B cell (primary cell): ENCODE measurements at regions not wholly inside any gene's neighbourhood (a gene's known extent, or its start where the extent isn't known, plus 50 kb on each side); places are given as distances from the start of the nearest gene placed in this dataset.

ENCODE experiments used
- ATAC-seq: fragments of 200-7000 bp; cut with Tn5 transposase; one replicate; pipeline ENCODE4 v1.10.0; 2021; ENCODE audit warnings: low read depth, mild to moderate bottlenecking, moderate number of reproducible peaks, moderate library complexity
- CTCF ChIA-PET: fragments of 350-600 bp; sonication (Branson Sonifier 250); formaldehyde crosslinking; loops from one replicate; lab custom pipeline; 2021; ENCODE audit warnings: antibody characterized with exemption, inconsistent platforms; lab: Charles Lee
- POLR2A ChIA-PET: fragments of 350-600 bp; sonication (Branson Sonifier 250); formaldehyde crosslinking; loops from one replicate; lab custom pipeline; 2021; ENCODE audit warnings: antibody characterized with exemption; lab: Charles Lee
- DNase-seq: peaks from one replicate; pipeline ENCODE4 v3.0.0; 2013
- H2AFZ ChIP-seq: 2 replicates; pipeline ENCODE4 v1.6.1; 2012; ENCODE audit warnings: mild to moderate bottlenecking, low read depth, low read length; ENCODE audit not compliant: insufficient read depth, poor library complexity, severe bottlenecking
- H3K27ac ChIP-seq, 2 donors: 1 replicate in 1 of 2; 2 replicates in 1 of 2; pipeline ENCODE4 v1.5.1; 2012 to 2013; ENCODE audit warnings: low read length in 2 of 2, mild to moderate bottlenecking in 2 of 2, moderate library complexity in 1 of 2
- H3K27me3 ChIP-seq, 4 experiments: fragments of 200-600 bp in 1 of 4; sonication (generic) in 1 of 4; replicated peaks in 1 of 4; 1 replicate in 2 of 4; 2 replicates in 2 of 4; pipeline versions ENCODE4 v1.6.1 to v1.7.0; 2013 to 2016; ENCODE audit warnings: low read length in 3 of 4, mild to moderate bottlenecking in 2 of 4, mixed read lengths in 1 of 4, moderate library complexity in 1 of 4; ENCODE audit not compliant: insufficient read depth in 4 of 4, control insufficient read depth in 3 of 4; ENCODE audit errors: control extremely low read depth in 1 of 4
- H3K36me3 ChIP-seq, 2 experiments: replicated peaks in 1 of 2; 1 replicate in 1 of 2; 2 replicates in 1 of 2; pipeline versions ENCODE4 v1.6.1 to v1.7.1; 2013; ENCODE audit warnings: low read length in 1 of 2; ENCODE audit not compliant: insufficient read depth in 2 of 2, control insufficient read depth in 1 of 2; ENCODE audit errors: control extremely low read depth in 1 of 2, extremely low read depth in 1 of 2
- H3K4me1 ChIP-seq, 2 donors: fragments of 200-600 bp in 1 of 2; sonication (generic) in 1 of 2; 1 replicate in 1 of 2; 2 replicates in 1 of 2; pipeline versions ENCODE4 v1.5.1 to v1.6.1; 2013 to 2017; ENCODE audit warnings: low read length in 2 of 2; ENCODE audit not compliant: control insufficient read depth in 2 of 2, insufficient read depth in 2 of 2
- H3K4me2 ChIP-seq: replicated peaks from 2 replicates; pipeline ENCODE3; 2012; ENCODE audit warnings: mild to moderate bottlenecking, low read depth, low read length; ENCODE audit not compliant: poor library complexity, severe bottlenecking
- H3K4me3 ChIP-seq, 5 experiments: fragments of 200-600 bp in 1 of 5; sonication (generic) in 1 of 5; 1 replicate in 3 of 5; 2 replicates in 2 of 5; pipeline versions ENCODE4 v1.5.1 to v1.7.0; 2011 to 2016; ENCODE audit warnings: low read length in 4 of 5, mild to moderate bottlenecking in 4 of 5, low read depth in 2 of 5, control low read depth in 1 of 5, moderate library complexity in 1 of 5; ENCODE audit not compliant: insufficient read depth in 1 of 5; ENCODE audit errors: control extremely low read depth in 1 of 5, extremely low read depth in 1 of 5
- H3K79me2 ChIP-seq: fragments of 200-600 bp; sonication (generic); one replicate; pipeline ENCODE4 v1.6.0; 2016; ENCODE audit warnings: low read length; ENCODE audit not compliant: control insufficient read depth, insufficient read depth
- H3K9ac ChIP-seq: fragments of 200-600 bp; sonication (generic); 2 replicates; pipeline ENCODE4 v1.6.1; 2017; ENCODE audit warnings: mild to moderate bottlenecking, low read length, moderate library complexity
- H3K9me3 ChIP-seq, 3 donors: one replicate each; pipeline versions ENCODE4 v1.6.1 to v1.7.1; 2013; ENCODE audit warnings: low read length in 2 of 3; ENCODE audit not compliant: control insufficient read depth in 2 of 3, insufficient read depth in 1 of 3; ENCODE audit errors: control extremely low read depth in 1 of 3
- H4K20me1 ChIP-seq: 2 replicates; pipeline ENCODE4 v1.6.0; 2012; ENCODE audit warnings: mild to moderate bottlenecking, low read length; ENCODE audit not compliant: insufficient read depth, control insufficient read depth, poor library complexity, severe bottlenecking
- H3K27ac Mint-ChIP-seq: one replicate; pipeline ENCODE4 v1.8.0; 2021; ENCODE audit warnings: mixed read lengths
- H3K27me3 Mint-ChIP-seq: one replicate; pipeline ENCODE4 v1.8.0; 2021; ENCODE audit warnings: mixed read lengths
- H3K4me1 Mint-ChIP-seq: one replicate; pipeline ENCODE4 v1.8.0; 2021; ENCODE audit warnings: mixed read lengths
- H3K4me3 Mint-ChIP-seq: one replicate; pipeline ENCODE4 v1.8.0; 2021; ENCODE audit warnings: mixed read lengths
- H3K9me3 Mint-ChIP-seq: one replicate; pipeline ENCODE4 v1.8.0; 2022; ENCODE audit warnings: mixed read lengths; ENCODE audit not compliant: insufficient read depth
- EZH2 ChIP-seq: IDR thresholded peaks from 2 replicates; pipeline ENCODE4 v1.6.1; 2012; ENCODE audit warnings: borderline replicate concordance, low read depth, mild to moderate bottlenecking, moderate library complexity, low read length; ENCODE audit not compliant: insufficient read depth, poor library complexity, severe bottlenecking
- WGBS: methylation state at CpG from one replicate; pipeline ENCODE4 v1.1.5; 2013; ENCODE audit warnings: missing lambda C conversion rate; ENCODE audit not compliant: insufficient coverage; 5-methylcytosine and 5-hydroxymethylcytosine counted together
- intact Hi-C: fragments of 100-400 bp; cut with micrococcal nuclease; formaldehyde crosslinking; loops from one replicate; pipeline ENCODE4 v1.10.0; 2022
- TF ChIP-seq, protein P1 (sequence below): fragments of 200-600 bp; IDR thresholded peaks from one replicate; pipeline ENCODE4 v1.8.0; 2022; ENCODE audit warnings: antibody characterized with exemption, mild to moderate bottlenecking

DNA sequence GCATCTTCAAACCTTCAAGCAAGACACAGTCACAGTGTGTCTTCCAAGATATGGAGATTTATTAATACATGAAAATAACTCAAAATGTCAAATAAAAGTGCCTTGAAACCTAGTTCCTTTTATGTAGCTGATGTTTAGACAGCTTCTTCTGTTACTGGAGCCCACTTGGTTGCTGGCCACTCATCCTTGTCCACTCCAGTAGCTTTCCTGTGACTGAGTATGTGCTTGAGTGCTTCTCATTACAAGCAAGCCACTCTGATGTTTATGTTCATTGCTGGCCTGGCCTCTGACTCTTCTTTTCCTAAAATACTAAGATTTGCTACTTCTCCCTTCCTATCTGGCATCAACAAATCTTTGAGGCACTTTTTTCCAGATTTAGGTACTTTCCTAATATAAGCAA is 545.2 kb upstream of the MAN1A1 start:
- H3K36me3 ChIP-seq, result no peaks in the 10 kb centered on the region
- no peak overlapping the region for H3K9ac ChIP-seq
- no peak for ATAC-seq
- no peak for DNase-seq
- H3K27ac ChIP-seq, result no peak overlapping the region
- no peaks in the 10 kb centered on the region for H4K20me1 ChIP-seq
- H3K4me2 ChIP-seq, result no peak overlapping the region
- Mint-ChIP-seq H3K27me3 (no peaks in the 10 kb centered on the region), H3K4me1 (peaks cover 3% of the 10 kb centered on the region), H3K4me3 (no peak overlapping the region), H3K9me3 (no peaks in the 10 kb centered on the region), H3K27ac (no peak overlapping the region)
- ChIA-PET CTCF (no interaction called here), POLR2A (no interaction called here)
- no peak overlapping the region for H2AFZ ChIP-seq
- intact Hi-C loops, result no loop called here
- no peaks in the 10 kb centered on the region for H3K9me3 ChIP-seq
- no peaks in the 10 kb centered on the region for H3K4me1 ChIP-seq
- no peaks in the 10 kb centered on the region for H3K27me3 ChIP-seq
- no peak overlapping the region for H3K4me3 ChIP-seq
- TF ChIP-seq, protein P1, sequence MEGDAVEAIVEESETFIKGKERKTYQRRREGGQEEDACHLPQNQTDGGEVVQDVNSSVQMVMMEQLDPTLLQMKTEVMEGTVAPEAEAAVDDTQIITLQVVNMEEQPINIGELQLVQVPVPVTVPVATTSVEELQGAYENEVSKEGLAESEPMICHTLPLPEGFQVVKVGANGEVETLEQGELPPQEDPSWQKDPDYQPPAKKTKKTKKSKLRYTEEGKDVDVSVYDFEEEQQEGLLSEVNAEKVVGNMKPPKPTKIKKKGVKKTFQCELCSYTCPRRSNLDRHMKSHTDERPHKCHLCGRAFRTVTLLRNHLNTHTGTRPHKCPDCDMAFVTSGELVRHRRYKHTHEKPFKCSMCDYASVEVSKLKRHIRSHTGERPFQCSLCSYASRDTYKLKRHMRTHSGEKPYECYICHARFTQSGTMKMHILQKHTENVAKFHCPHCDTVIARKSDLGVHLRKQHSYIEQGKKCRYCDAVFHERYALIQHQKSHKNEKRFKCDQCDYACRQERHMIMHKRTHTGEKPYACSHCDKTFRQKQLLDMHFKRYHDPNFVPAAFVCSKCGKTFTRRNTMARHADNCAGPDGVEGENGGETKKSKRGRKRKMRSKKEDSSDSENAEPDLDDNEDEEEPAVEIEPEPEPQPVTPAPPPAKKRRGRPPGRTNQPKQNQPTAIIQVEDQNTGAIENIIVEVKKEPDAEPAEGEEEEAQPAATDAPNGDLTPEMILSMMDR, result no peak
- TF ChIP-seq EZH2, result no peak
- H3K79me2 ChIP-seq, result no peaks in the 10 kb centered on the region

DNA sequence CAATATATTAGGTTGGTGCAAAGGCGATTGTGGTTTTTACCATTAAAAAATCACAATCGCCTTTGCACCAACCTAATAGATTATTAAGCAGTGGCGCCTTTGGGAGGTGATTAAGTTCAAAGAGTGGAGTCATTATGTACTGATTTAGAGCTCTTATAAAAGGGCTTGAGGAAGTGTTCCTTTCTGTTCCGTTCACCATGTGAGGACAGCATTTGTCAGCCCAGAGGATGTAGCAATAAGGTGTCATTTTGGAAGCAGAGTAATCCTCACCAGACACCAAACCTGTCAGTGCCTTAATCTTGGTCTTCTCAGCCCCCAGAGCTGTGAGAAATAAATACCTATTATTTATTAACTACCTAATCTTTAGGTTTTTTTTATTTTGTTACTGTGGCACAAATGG is 542.1 kb upstream of the MAN1A1 start:
- WGBS, result no CpG with 5 or more reads among the region's 4 CpGs
- no peak overlapping the region for H3K4me3 Mint-ChIP-seq

More for the DNA sequence above, 542.1 kb upstream of the MAN1A1 start:
- DNase-seq (no peak), ATAC-seq (no peak)
- no peaks in the 10 kb centered on the region for H3K9me3 Mint-ChIP-seq
- Histone ChIP-seq H3K4me1 (no peaks in the 10 kb centered on the region), H3K4me2 (no peak overlapping the region), H4K20me1 (no peaks in the 10 kb centered on the region), H3K27ac (no peak overlapping the region), H3K4me3 (no peak overlapping the region), H3K9ac (no peak overlapping the region), H3K36me3 (no peaks in the 10 kb centered on the region), H3K79me2 (no peaks in the 10 kb centered on the region), H2AFZ (no peak overlapping the region), H3K27me3 (no peaks in the 10 kb centered on the region), H3K9me3 (no peaks in the 10 kb centered on the region)
- intact Hi-C loops, result no loop called here
- ChIA-PET CTCF (no interaction called here), POLR2A (no interaction called here)
- no peak overlapping the region for H3K27ac Mint-ChIP-seq
- peaks cover 2% of the 10 kb centered on the region for H3K27me3 Mint-ChIP-seq
- no peaks in the 10 kb centered on the region for H3K4me1 Mint-ChIP-seq
- no peak for TF ChIP-seq EZH2
- TF ChIP-seq, protein P1, result no peak
